ENCODE measurements at regions not wholly inside any gene's neighbourhood (a gene's known extent, or its start where the extent isn't known, plus 50 kb on each side); places are given as distances from the start of the nearest gene placed in this dataset.

DNA sequence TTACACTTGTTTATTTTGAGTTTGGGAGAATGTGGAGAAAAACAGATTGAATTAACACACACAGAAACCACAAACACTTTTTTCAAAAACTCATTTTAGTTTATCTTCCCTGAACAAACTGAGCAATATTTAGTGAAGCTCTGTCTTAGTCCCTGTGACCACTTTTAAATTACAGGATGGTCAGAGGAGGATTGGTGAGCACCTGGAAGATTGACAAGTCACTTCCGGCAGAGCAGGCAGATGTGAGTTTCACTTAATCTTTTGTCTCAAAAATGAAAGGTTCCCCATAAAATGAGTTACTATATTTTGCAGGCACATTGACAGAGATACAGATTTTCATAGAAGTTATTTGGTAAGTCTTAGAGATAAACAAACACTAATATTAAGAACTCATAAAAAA, 970.1 kb downstream of the ADGRL3 start:
- H3K36me3 ChIP-seq: no peaks in the 10 kb centered on the region
- TF ChIP-seq Cebpa-rat (IDR thresholded peaks at IDR 0.05): no peak
- H4K20me1 ChIP-seq: no peaks in the 10 kb centered on the region
- H3K9me3 ChIP-seq: no peaks in the 10 kb centered on the region
- no peaks in the 10 kb centered on the region for H3K4me1 ChIP-seq
- no peaks in the 10 kb centered on the region for H3K27me3 ChIP-seq
- no peak overlapping the region for H3K9ac ChIP-seq
- H3K4me2 ChIP-seq: no peak overlapping the region
- no peak overlapping the region for H3K4me3 ChIP-seq
- H3K27ac ChIP-seq: no peak overlapping the region

DNA sequence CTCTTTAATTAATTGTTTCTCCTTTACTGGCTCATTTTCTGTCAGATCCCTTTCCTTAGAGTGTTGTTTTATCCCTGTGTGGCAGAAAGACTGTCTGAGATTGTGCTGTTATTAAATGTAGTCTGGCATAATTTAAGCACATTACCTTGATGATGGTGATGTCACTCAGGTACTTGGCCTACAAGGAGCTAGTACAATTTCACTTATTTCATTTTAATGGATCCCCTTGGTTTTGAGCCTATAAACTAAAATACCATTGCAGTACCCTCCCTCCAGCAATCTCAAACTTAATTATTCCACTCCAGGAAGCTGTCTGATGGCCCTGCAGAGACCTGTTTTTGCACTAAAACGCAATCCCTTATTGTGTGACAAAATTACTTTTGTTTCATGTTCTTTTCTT, 968.6 kb downstream of the ADGRL3 start:
- H3K4me1 ChIP-seq: no peaks in the 10 kb centered on the region
- no peak overlapping the region for H3K27ac ChIP-seq
- no peak overlapping the region for H3K4me3 ChIP-seq
- H3K9me3 ChIP-seq: no peaks in the 10 kb centered on the region
- H4K20me1 ChIP-seq: no peaks in the 10 kb centered on the region
- H3K4me2 ChIP-seq: no peak overlapping the region
- no peak overlapping the region for H3K9ac ChIP-seq
- TF ChIP-seq Cebpa-rat (IDR thresholded peaks at IDR 0.05): no peak
- H3K27me3 ChIP-seq: no peaks in the 10 kb centered on the region
- no peaks in the 10 kb centered on the region for H3K36me3 ChIP-seq

- Histone ChIP-seq H3K9me3 (no peaks in the 10 kb centered on the region), H3K4me1 (no peaks in the 10 kb centered on the region), H3K4me3 (no peak overlapping the region)
Measured at GRCh38 chr4:62162606-62163005, 962.5 kb downstream of the ADGRL3 start.

DNA sequence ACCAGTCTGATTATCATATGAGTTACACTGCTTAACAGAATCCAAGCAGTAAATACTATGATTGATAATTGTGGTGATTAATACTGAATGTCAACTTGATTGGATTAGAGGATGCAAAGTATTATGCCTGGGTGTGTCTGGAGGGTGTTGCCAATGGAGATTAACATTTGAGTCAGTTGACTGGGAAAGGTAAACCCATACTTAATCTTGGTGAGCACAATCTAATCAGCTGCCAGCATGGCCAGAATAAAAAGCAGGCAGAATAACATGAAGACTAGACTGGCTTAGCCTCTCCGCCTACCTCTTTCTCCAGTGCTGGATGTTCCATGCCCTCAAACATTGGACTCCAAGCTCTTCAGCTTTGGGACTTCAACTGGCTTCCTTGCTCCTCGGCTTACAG, 961.3 kb downstream of the ADGRL3 start:
- no peak for TF ChIP-seq Cebpa-rat (IDR thresholded peaks at IDR 0.05)
- no peak overlapping the region for H3K4me3 ChIP-seq
- H3K27ac ChIP-seq: no peak overlapping the region
- H3K4me2 ChIP-seq: no peak overlapping the region
- no peaks in the 10 kb centered on the region for H3K36me3 ChIP-seq
- no peaks in the 10 kb centered on the region for H3K4me1 ChIP-seq
- H3K9ac ChIP-seq: no peak overlapping the region
- H3K27me3 ChIP-seq: no peaks in the 10 kb centered on the region
- no peaks in the 10 kb centered on the region for H4K20me1 ChIP-seq
- no peaks in the 10 kb centered on the region for H3K9me3 ChIP-seq

More at GRCh38 chr4:62162606-62163005, 962.5 kb downstream of the ADGRL3 start:
- no peak overlapping the region for H3K9ac ChIP-seq
- no peaks in the 10 kb centered on the region for H4K20me1 ChIP-seq
- TF ChIP-seq Cebpa-rat (IDR thresholded peaks at IDR 0.05): no peak
- H3K27ac ChIP-seq: no peak overlapping the region
- no peaks in the 10 kb centered on the region for H3K27me3 ChIP-seq
- H3K36me3 ChIP-seq: no peaks in the 10 kb centered on the region
- H3K4me2 ChIP-seq: no peak overlapping the region

DNA sequence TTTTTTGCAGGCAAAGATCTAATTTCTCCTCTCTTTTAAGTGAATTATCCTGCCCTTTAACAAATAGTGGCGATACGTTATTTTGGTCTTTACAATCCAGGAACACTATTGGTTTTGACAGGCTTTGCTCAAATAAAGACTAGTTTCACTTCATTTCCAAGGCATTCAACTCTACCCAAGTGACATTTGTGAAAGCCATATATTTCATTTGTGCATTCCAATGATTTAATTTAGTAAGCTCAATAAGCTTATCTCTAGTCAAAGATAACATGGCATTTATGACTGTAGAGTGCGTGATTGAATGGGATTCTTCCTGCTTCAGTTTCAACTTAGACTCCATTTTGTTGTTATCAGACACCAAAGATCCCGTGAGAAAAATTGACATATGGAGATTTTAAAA, 959.8 kb downstream of the ADGRL3 start:
- Histone ChIP-seq H3K4me2 (no peak overlapping the region), H3K4me3 (no peak overlapping the region), H3K36me3 (no peaks in the 10 kb centered on the region), H3K9ac (no peak overlapping the region), H4K20me1 (no peaks in the 10 kb centered on the region), H3K4me1 (no peaks in the 10 kb centered on the region), H3K9me3 (no peaks in the 10 kb centered on the region), H3K27ac (no peak overlapping the region), H3K27me3 (no peaks in the 10 kb centered on the region)
- no peak for TF ChIP-seq Cebpa-rat (IDR thresholded peaks at IDR 0.05)

- H3K9me3 ChIP-seq: no peaks in the 10 kb centered on the region
- H3K27me3 ChIP-seq: no peaks in the 10 kb centered on the region
- H3K9ac ChIP-seq: no peak overlapping the region
- H3K27ac ChIP-seq: no peak overlapping the region
- H3K4me2 ChIP-seq: no peak overlapping the region
- H4K20me1 ChIP-seq: no peaks in the 10 kb centered on the region
- TF ChIP-seq Cebpa-rat (IDR thresholded peaks at IDR 0.05): no peak
- H3K36me3 ChIP-seq: no peaks in the 10 kb centered on the region
- no peaks in the 10 kb centered on the region for H3K4me1 ChIP-seq
- H3K4me3 ChIP-seq: no peak overlapping the region
Measured at GRCh38 chr4:62159306-62159705, 959.2 kb downstream of the ADGRL3 start.

DNA sequence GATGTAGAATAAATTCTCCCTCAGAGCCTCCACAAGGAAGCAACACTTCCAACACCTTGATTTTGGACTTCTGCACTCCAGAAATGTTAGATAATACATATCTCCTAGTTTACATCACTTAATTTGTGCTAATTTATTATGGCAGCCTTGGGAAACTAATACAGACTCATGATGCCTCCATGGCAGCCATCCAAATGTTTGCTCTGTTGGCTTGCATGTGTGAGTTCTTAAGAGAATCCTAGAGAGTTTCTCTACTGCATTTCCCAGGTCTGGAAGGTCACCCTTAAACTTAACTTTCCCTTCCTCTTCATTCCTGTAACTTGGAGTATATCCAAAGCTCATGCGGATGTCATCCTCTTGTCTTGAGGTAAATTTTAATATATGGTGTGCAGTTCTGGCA, 956.1 kb downstream of the ADGRL3 start:
- Histone ChIP-seq H3K4me2 (no peak overlapping the region), H3K9ac (no peak overlapping the region), H3K9me3 (no peaks in the 10 kb centered on the region), H3K27ac (no peak overlapping the region), H3K4me3 (no peak overlapping the region), H3K4me1 (no peaks in the 10 kb centered on the region), H3K27me3 (no peaks in the 10 kb centered on the region), H3K36me3 (no peaks in the 10 kb centered on the region), H4K20me1 (no peaks in the 10 kb centered on the region)
- TF ChIP-seq Cebpa-rat (IDR thresholded peaks at IDR 0.05): no peak

- Histone ChIP-seq H3K9me3 (no peaks in the 10 kb centered on the region), H4K20me1 (no peaks in the 10 kb centered on the region), H3K27me3 (no peaks in the 10 kb centered on the region), H3K36me3 (no peaks in the 10 kb centered on the region), H3K4me3 (no peak overlapping the region), H3K9ac (no peak overlapping the region), H3K4me2 (no peak overlapping the region), H3K27ac (no peak overlapping the region), H3K4me1 (no peaks in the 10 kb centered on the region)
- TF ChIP-seq Cebpa-rat (IDR thresholded peaks at IDR 0.05): no peak
Measured at GRCh38 chr4:62145276-62145675, 945.1 kb downstream of the ADGRL3 start.

GRCh38 chr4:62144431-62144830, 944.3 kb downstream of the ADGRL3 start:
- no peaks in the 10 kb centered on the region for H3K9me3 ChIP-seq
- H3K9ac ChIP-seq: no peak overlapping the region
- H3K36me3 ChIP-seq: no peaks in the 10 kb centered on the region
- H3K4me1 ChIP-seq: no peaks in the 10 kb centered on the region
- no peak for TF ChIP-seq Cebpa-rat (IDR thresholded peaks at IDR 0.05)
- no peak overlapping the region for H3K27ac ChIP-seq
- no peak overlapping the region for H3K4me3 ChIP-seq
- no peak overlapping the region for H3K4me2 ChIP-seq
- no peaks in the 10 kb centered on the region for H4K20me1 ChIP-seq
- H3K27me3 ChIP-seq: no peaks in the 10 kb centered on the region

DNA sequence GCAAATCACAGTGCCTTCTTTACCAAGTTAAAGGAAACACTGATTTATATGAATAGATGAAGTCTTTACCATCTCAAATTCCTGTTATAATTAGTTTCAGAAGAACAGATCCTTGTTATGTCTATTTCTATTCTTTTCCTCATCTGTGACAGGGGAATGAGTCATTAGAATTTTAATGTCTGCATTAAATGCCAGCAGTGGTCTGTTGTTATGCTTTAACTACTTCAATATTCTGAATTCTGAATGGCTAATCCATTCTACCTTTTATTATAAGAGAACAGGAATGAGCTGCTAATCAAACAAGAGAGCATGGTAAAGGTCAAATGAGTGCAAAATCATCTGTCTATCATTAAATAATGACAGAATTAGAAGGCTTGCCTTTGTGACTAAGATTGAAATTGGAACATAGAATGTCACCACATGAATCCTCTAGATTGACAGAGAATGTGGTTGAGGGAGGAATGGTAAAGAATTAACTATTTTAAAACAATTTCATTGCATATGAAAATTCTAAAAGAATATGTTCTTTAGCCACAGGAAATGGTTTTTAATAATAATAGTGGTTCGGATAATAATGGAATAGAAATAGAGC, 935.5 kb downstream of the ADGRL3 start:
- Histone ChIP-seq H3K4me3 (no peak overlapping the region), H3K4me1 (no peaks in the 10 kb centered on the region), H3K9me3 (0 out of 2 replicates have a peak, but pooled peaks cover 9% of the 10 kb centered on the region), H3K27me3 (no peaks in the 10 kb centered on the region), H3K27ac (no peak overlapping the region), H3K4me2 (no peak overlapping the region), H4K20me1 (no peaks in the 10 kb centered on the region), H3K36me3 (no peaks in the 10 kb centered on the region), H3K9ac (no peak overlapping the region)
- no peak for TF ChIP-seq Cebpa-rat (IDR thresholded peaks at IDR 0.05)

DNA sequence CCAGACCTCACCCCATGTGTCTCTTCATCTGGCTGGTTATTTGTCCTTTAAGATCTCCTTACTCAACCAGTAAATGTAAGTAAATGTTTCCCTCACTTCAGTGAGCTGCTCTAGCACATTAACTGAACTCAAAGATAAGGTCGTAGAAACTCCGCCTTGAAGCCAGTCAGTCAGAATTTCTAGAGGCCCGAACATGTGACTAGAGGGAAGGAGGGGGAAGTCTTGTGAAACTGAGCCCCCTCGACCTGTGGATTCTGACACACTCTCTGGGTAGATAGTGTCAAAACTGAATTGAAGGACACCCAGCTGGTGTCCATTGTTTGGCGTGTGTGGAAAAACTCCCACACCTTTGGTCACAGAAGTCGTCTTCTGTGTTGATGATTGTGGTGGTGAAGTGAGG, 933.9 kb downstream of the ADGRL3 start:
- Histone ChIP-seq H3K4me1 (no peaks in the 10 kb centered on the region), H3K36me3 (no peaks in the 10 kb centered on the region), H3K4me2 (no peak overlapping the region), H3K9ac (no peak overlapping the region), H3K27me3 (no peaks in the 10 kb centered on the region), H3K4me3 (no peak overlapping the region), H3K27ac (no peak overlapping the region), H3K9me3 (0 out of 2 replicates have a peak, but pooled peaks cover 9% of the 10 kb centered on the region), H4K20me1 (no peaks in the 10 kb centered on the region)
- no peak for TF ChIP-seq Cebpa-rat (IDR thresholded peaks at IDR 0.05)
